Neural cell (in vitro differentiated cells): ENCODE measurements at regions not wholly inside any gene's neighbourhood (a gene's known extent, or its start where the extent isn't known, plus 50 kb on each side); places are given as distances from the start of the nearest gene placed in this dataset.

Source experiments
- H2AFZ ChIP-seq: fragments of 200-600, 300-800 bp; sonication (generic), shearing (Covaris generic); 2 replicates; pipeline ENCODE4 v1.6.0; 2014; ENCODE audit warnings: low read depth, mild to moderate bottlenecking, antibody characterized with exemption, low read length, moderate library complexity
- H3F3A ChIP-seq: fragments of 200-600 bp; shearing (Covaris generic); 2 replicates; pipeline ENCODE4 v1.6.1; 2016; ENCODE audit warnings: mild to moderate bottlenecking, moderate library complexity, mixed read lengths, antibody characterized with exemption, low read length; ENCODE audit not compliant: insufficient read depth, poor library complexity, severe bottlenecking
- H3K27ac ChIP-seq: fragments of 200-600, 300-800 bp; sonication (generic), shearing (Covaris generic); 2 replicates; pipeline ENCODE4 v1.5.1; 2014; ENCODE audit warnings: mild to moderate bottlenecking, low read length, moderate library complexity
- H3K27me3 ChIP-seq: fragments of 300-800, 200-600 bp; sonication (generic), shearing (Covaris generic); 2 replicates; pipeline ENCODE4 v1.6.0; 2014; ENCODE audit warnings: mild to moderate bottlenecking, low read depth, low read length, moderate library complexity; ENCODE audit not compliant: insufficient read depth
- H3K36me3 ChIP-seq: fragments of 300-800, 200-600 bp; sonication (generic), shearing (Covaris generic); 2 replicates; pipeline ENCODE4 v1.5.1; 2014; ENCODE audit warnings: mild to moderate bottlenecking, antibody characterized with exemption, low read length, moderate library complexity; ENCODE audit not compliant: insufficient read depth
- H3K4me2 ChIP-seq: fragments of 300-800, 200-600 bp; sonication (generic), shearing (Covaris generic); 2 replicates; pipeline ENCODE4 v1.6.0; 2014; ENCODE audit warnings: mild to moderate bottlenecking, low read length
- H3K4me3 ChIP-seq: fragments of 300-800, 200-600 bp; sonication (generic), shearing (Covaris generic); 2 replicates; pipeline ENCODE4 v1.5.1; 2014; ENCODE audit warnings: mild to moderate bottlenecking, low read length, moderate library complexity
- H3K79me2 ChIP-seq: fragments of 200-600 bp; shearing (Covaris generic); replicated peaks from 2 replicates; pipeline ENCODE4 v1.6.0; 2014; ENCODE audit warnings: mild to moderate bottlenecking, low read length, moderate library complexity; ENCODE audit not compliant: insufficient read depth
- H3K9ac ChIP-seq: fragments of 300-800, 200-600 bp; sonication (generic), shearing (Covaris generic); 2 replicates; pipeline ENCODE4 v1.6.1; 2016; ENCODE audit warnings: mild to moderate bottlenecking, low read length, mixed read lengths
- H3K9me2 ChIP-seq: fragments of 200-600 bp; shearing (Covaris generic); 2 replicates; pipeline ENCODE4 v1.6.1; 2016; ENCODE audit warnings: mild to moderate bottlenecking, low read length, mixed read lengths; ENCODE audit not compliant: insufficient read depth
- H3K9me3 ChIP-seq: fragments of 200-600, 300-800 bp; sonication (generic), shearing (Covaris generic); 2 replicates; pipeline ENCODE4 v1.6.1; 2016; ENCODE audit warnings: mild to moderate bottlenecking, mixed run types, low read length, moderate library complexity, mixed read lengths
- H4K20me1 ChIP-seq: fragments of 200-600 bp; shearing (Covaris generic); 2 replicates; pipeline ENCODE4 v1.6.1; 2016; ENCODE audit warnings: mild to moderate bottlenecking, mixed run types; ENCODE audit not compliant: insufficient read depth
- CTCF ChIP-seq: fragments of 450-650 bp; IDR thresholded peaks from 2 replicates; pipeline ENCODE4 v1.5.1; 2014; ENCODE audit warnings: antibody characterized with exemption, mild to moderate bottlenecking, moderate library complexity; ENCODE audit not compliant: poor library complexity, severe bottlenecking
- EP300 ChIP-seq: fragments of 450-650 bp; conservative IDR thresholded peaks from 2 replicates; pipeline ENCODE4 v1.6.1; 2014; ENCODE audit warnings: antibody characterized with exemption, mild to moderate bottlenecking, moderate library complexity; ENCODE audit not compliant: poor library complexity, severe bottlenecking
- EZH2 ChIP-seq: fragments of 200-600, 300-800 bp; shearing (Covaris generic), sonication (generic); IDR thresholded peaks from 2 replicates; pipeline ENCODE4 v1.6.1; 2014; ENCODE audit warnings: antibody characterized with exemption, low read length, borderline replicate concordance, mild to moderate bottlenecking; ENCODE audit not compliant: insufficient read depth, poor library complexity, severe bottlenecking
- MXI1 ChIP-seq: fragments of 450-650 bp; conservative IDR thresholded peaks from 2 replicates; pipeline ENCODE4 v1.6.1; 2014; ENCODE audit warnings: antibody characterized with exemption, mild to moderate bottlenecking; ENCODE audit not compliant: poor library complexity, severe bottlenecking
- POLR2AphosphoS5 ChIP-seq: IDR thresholded peaks from 2 replicates; pipeline ENCODE4 v1.6.1; 2012
- RAD21 ChIP-seq: fragments of 450-650 bp; conservative IDR thresholded peaks from 2 replicates; pipeline ENCODE4 v1.6.1; 2014; ENCODE audit warnings: antibody characterized with exemption, mild to moderate bottlenecking, moderate library complexity
- REST ChIP-seq: IDR thresholded peaks from 2 replicates; pipeline ENCODE4 v1.6.1; 2012; ENCODE audit warnings: borderline replicate concordance
- SMC3 ChIP-seq: fragments of 450-650 bp; conservative IDR thresholded peaks from 2 replicates; pipeline ENCODE4 v1.6.1; 2014; ENCODE audit warnings: antibody characterized with exemption, mild to moderate bottlenecking, moderate library complexity; ENCODE audit not compliant: poor library complexity
- TAF1 ChIP-seq: IDR thresholded peaks from 2 replicates; pipeline ENCODE4 v1.6.1; 2012; ENCODE audit warnings: low read depth

GRCh38 chr10:130236711-130237110 is 100.5 kb downstream of the GLRX3 start:
- Histone ChIP-seq H4K20me1 (no peaks in the 10 kb centered on the region), H3K9me3 (no peaks in the 10 kb centered on the region), H2AFZ (no peak overlapping the region), H3F3A (no peaks in the 10 kb centered on the region), H3K4me3 (no peak overlapping the region), H3K9me2 (no peaks in the 10 kb centered on the region), H3K36me3 (no peaks in the 10 kb centered on the region), H3K4me2 (no peak overlapping the region), H3K79me2 (no peaks in the 10 kb centered on the region), H3K9ac (no peak overlapping the region), H3K27ac (no peak overlapping the region), H3K27me3 (no peaks in the 10 kb centered on the region)
- TF ChIP-seq TAF1 (no peak), SMC3 (no peak), EP300 (no peak), MXI1 (no peak), POLR2AphosphoS5 (no peak), CTCF (no peak), REST (no peak), EZH2 (no peak), RAD21 (no peak)

- Histone ChIP-seq H2AFZ (no peak overlapping the region), H3K4me2 (no peak overlapping the region), H4K20me1 (no peaks in the 10 kb centered on the region), H3K79me2 (no peaks in the 10 kb centered on the region), H3K9ac (no peak overlapping the region), H3K36me3 (no peaks in the 10 kb centered on the region), H3K9me2 (no peaks in the 10 kb centered on the region), H3K9me3 (no peaks in the 10 kb centered on the region), H3F3A (no peaks in the 10 kb centered on the region), H3K27ac (no peak overlapping the region), H3K27me3 (no peaks in the 10 kb centered on the region), H3K4me3 (no peak overlapping the region)
- TF ChIP-seq TAF1 (no peak), SMC3 (no peak), POLR2AphosphoS5 (no peak), REST (no peak), EZH2 (no peak), RAD21 (no peak), EP300 (no peak), CTCF (no peak), MXI1 (no peak)
These were observed 104.2 kb downstream of the GLRX3 start for GRCh38 chr10:130240409-130240808.
